GM19372 (cell line): ENCODE measurements at regions not wholly inside any gene's neighbourhood (a gene's known extent, or its start where the extent isn't known, plus 50 kb on each side); places are given as distances from the start of the nearest gene placed in this dataset.

ENCODE experiments used
- ATAC-seq: cut with Tn5 transposase; IDR thresholded peaks from one replicate; pipeline ENCODE4 v1.9.1; 2021; ENCODE audit warnings: mild to moderate bottlenecking, low read depth, moderate library complexity; ENCODE audit not compliant: unreplicated experiment

- no peak for ATAC-seq
Observed at GRCh38 chr5:53825016-53825415, 264.6 kb downstream of the NDUFS4 start.

GRCh38 chr5:53825926-53826325 lies 265.5 kb downstream of the NDUFS4 start:
- no peak for ATAC-seq

GRCh38 chr5:53826504-53826903 lies 266.1 kb downstream of the NDUFS4 start:
- no peak for ATAC-seq

- ATAC-seq: no peak
Observed at GRCh38 chr5:53827211-53827651, 266.8 kb downstream of the NDUFS4 start.

- no peak for ATAC-seq
Observed at GRCh38 chr5:53831496-53831895, 271.1 kb downstream of the NDUFS4 start.
